Fibroblast of upper back skin (primary cell): ENCODE measurements at regions not wholly inside any gene's neighbourhood (a gene's known extent, or its start where the extent isn't known, plus 50 kb on each side); places are given as distances from the start of the nearest gene placed in this dataset.
A peak's percentile ranks its signal among the peaks of the same experiment; 100 is the strongest.

Experiments used
- DNase-seq: peaks from one replicate; pipeline ENCODE4 v3.0.0-alpha.2; 2013

GRCh38 chr14:49463146-49463545 is 123.0 kb downstream of the RPS29 start:
- DNase-seq, result no peak

GRCh38 chr14:49461529-49462401 is 124.4 kb downstream of the RPS29 start:
- peak; percentile 72 for DNase-seq

GRCh38 chr14:49460662-49461061 is 125.5 kb downstream of the RPS29 start:
- no peak for DNase-seq

GRCh38 chr14:49456589-49456988 is 129.6 kb downstream of the RPS29 start:
- no peak for DNase-seq

- no peak for DNase-seq
Observed at GRCh38 chr14:49451938-49452337, 134.2 kb downstream of the RPS29 start.

- no peak for DNase-seq
Observed at GRCh38 chr14:49449749-49450148, 136.4 kb downstream of the RPS29 start.

- no peak for DNase-seq
Observed at GRCh38 chr14:49447540-49448107, 138.6 kb downstream of the RPS29 start.

- DNase-seq, result no peak
Observed at GRCh38 chr14:49446801-49447200, 139.4 kb downstream of the RPS29 start.

GRCh38 chr14:49438256-49438770 is 147.9 kb downstream of the RPS29 start:
- no peak for DNase-seq

- DNase-seq, result no peak
Observed at GRCh38 chr14:49428076-49428475, 158.1 kb downstream of the RPS29 start.

- DNase-seq, result no peak
Observed at GRCh38 chr14:49427117-49427516, 159.1 kb downstream of the RPS29 start.

GRCh38 chr14:49425921-49426320 is 160.3 kb downstream of the RPS29 start:
- no peak for DNase-seq

GRCh38 chr14:49424436-49425331 is 161.5 kb downstream of the RPS29 start:
- DNase-seq, result no peak

GRCh38 chr14:49420201-49420600 is 166.0 kb downstream of the RPS29 start:
- DNase-seq, result no peak

- DNase-seq, result no peak
Observed at GRCh38 chr14:49418789-49419188, 167.4 kb downstream of the RPS29 start.

- DNase-seq, result no peak
Observed at GRCh38 chr14:49417790-49418189, 168.4 kb downstream of the RPS29 start.

GRCh38 chr14:49408187-49408933 is 177.8 kb downstream of the RPS29 start:
- no peak for DNase-seq

- DNase-seq, result no peak
Observed at GRCh38 chr14:49405291-49405690, 180.9 kb downstream of the RPS29 start.

- no peak for DNase-seq
Observed at GRCh38 chr14:49401373-49401772, 184.8 kb downstream of the RPS29 start.

GRCh38 chr14:49396801-49397200 is 189.4 kb downstream of the RPS29 start:
- no peak for DNase-seq

- DNase-seq, result no peak
Observed at GRCh38 chr14:49381778-49382177, 204.4 kb downstream of the RPS29 start.

- no peak for DNase-seq
Observed at GRCh38 chr14:49367696-49368095, 218.5 kb downstream of the RPS29 start.

GRCh38 chr14:49366416-49366815 is 219.8 kb downstream of the RPS29 start:
- no peak for DNase-seq
